Fibroblast of lung (primary cell): ENCODE measurements at regions not wholly inside any gene's neighbourhood (a gene's known extent, or its start where the extent isn't known, plus 50 kb on each side); places are given as distances from the start of the nearest gene placed in this dataset.

Source experiments
- DNase-seq, 2 donors: peaks; one replicate each; pipeline versions ENCODE4 v3.0.0 to v3.0.0-alpha.2; 2010; ENCODE audit warnings: low read depth in 2 of 2
- H2AFZ ChIP-seq: 2 replicates; pipeline ENCODE4 v1.5.1; 2012; ENCODE audit warnings: low read length, control low read depth, inconsistent platforms
- H3K27ac ChIP-seq: 2 replicates; pipeline ENCODE4 v1.5.1; 2011; ENCODE audit warnings: low read length, control low read depth; ENCODE audit not compliant: insufficient read depth
- H3K27me3 ChIP-seq: 2 replicates; pipeline ENCODE4 v1.5.1; 2011; ENCODE audit warnings: mild to moderate bottlenecking, low read length; ENCODE audit not compliant: control insufficient read depth, insufficient read depth
- H3K36me3 ChIP-seq: 2 replicates; pipeline ENCODE4 v1.5.1; 2011; ENCODE audit warnings: low read length; ENCODE audit not compliant: control insufficient read depth, insufficient read depth
- H3K4me1 ChIP-seq: 2 replicates; pipeline ENCODE4 v1.5.1; 2011; ENCODE audit warnings: low read length; ENCODE audit not compliant: control insufficient read depth, insufficient read depth; ENCODE audit errors: extremely low read depth
- H3K4me2 ChIP-seq: 2 replicates; pipeline ENCODE4 v1.5.1; 2011; ENCODE audit warnings: low read length, control low read depth; ENCODE audit not compliant: insufficient read depth; ENCODE audit errors: extremely low read depth
- H3K4me3 ChIP-seq, 4 experiments: fragments of 200-600 bp in 1 of 4; sonication (generic) in 1 of 4; replicated peaks in 1 of 4; 2 replicates each; pipeline ENCODE4 v1.5.1; 2011 to 2016; ENCODE audit warnings: low read length in 4 of 4, low read depth in 3 of 4, mild to moderate bottlenecking in 3 of 4, control low read depth in 2 of 4, inconsistent platforms in 1 of 4, mixed read lengths in 1 of 4; ENCODE audit not compliant: insufficient read depth in 1 of 4; ENCODE audit errors: control extremely low read depth in 1 of 4
- H3K79me2 ChIP-seq: 2 replicates; pipeline ENCODE4 v1.5.1; 2012; ENCODE audit warnings: mild to moderate bottlenecking, low read length, inconsistent platforms; ENCODE audit not compliant: control insufficient read depth, insufficient read depth
- H3K9ac ChIP-seq: 2 replicates; pipeline ENCODE4 v1.5.1; 2011; ENCODE audit warnings: mild to moderate bottlenecking, low read length, control low read depth; ENCODE audit not compliant: insufficient read depth
- H3K9me3 ChIP-seq: 2 replicates; pipeline ENCODE4 v1.5.1; 2012; ENCODE audit warnings: low read depth, low read length; ENCODE audit not compliant: control insufficient read depth, insufficient read depth
- H4K20me1 ChIP-seq: 2 replicates; pipeline ENCODE4 v1.5.1; 2011; ENCODE audit warnings: low read length; ENCODE audit not compliant: control insufficient read depth, insufficient read depth; ENCODE audit errors: extremely low read depth
- EZH2 ChIP-seq: IDR thresholded peaks from 2 replicates; pipeline ENCODE4 v1.5.1; 2012; ENCODE audit warnings: low read length, control low read depth, mild to moderate bottlenecking; ENCODE audit errors: missing control alignments
- TF ChIP-seq, protein P1 (sequence below), 2 donors: IDR thresholded peaks in 1 of 2; conservative IDR thresholded peaks in 1 of 2; 1 replicate in 1 of 2; 2 replicates in 1 of 2; pipeline ENCODE4 v1.5.1; 2011 to 2012; ENCODE audit warnings: low read length in 2 of 2, control low read depth in 1 of 2, inconsistent platforms in 1 of 2, low read depth in 1 of 2, mild to moderate bottlenecking in 1 of 2

DNA sequence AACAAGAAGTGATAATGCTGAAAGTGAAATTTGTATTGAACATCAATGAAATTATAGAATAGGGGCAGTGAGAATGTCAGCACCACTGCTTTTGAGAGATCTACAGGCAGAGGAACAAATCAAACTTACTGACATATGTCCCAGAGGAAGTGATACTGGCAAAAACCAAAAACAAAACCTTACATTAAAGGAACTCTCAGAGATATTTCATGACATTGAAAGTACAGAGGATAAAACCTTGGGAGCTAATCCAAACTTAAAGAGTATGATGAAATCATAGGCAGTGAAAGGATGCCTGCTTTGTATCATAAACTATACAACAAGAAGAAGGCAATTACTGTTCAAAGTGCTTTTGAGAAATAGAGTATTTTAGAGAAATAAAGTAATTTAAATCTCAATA lies 90.4 kb upstream of the SV2C start:
- H3K4me3 ChIP-seq = no peak overlapping the region
- H3K36me3 ChIP-seq = no peaks in the 10 kb centered on the region
- no peak for DNase-seq
- no peaks in the 10 kb centered on the region for H3K9me3 ChIP-seq
- no peaks in the 10 kb centered on the region for H4K20me1 ChIP-seq
- no peaks in the 10 kb centered on the region for H3K27me3 ChIP-seq
- TF ChIP-seq, protein P1, sequence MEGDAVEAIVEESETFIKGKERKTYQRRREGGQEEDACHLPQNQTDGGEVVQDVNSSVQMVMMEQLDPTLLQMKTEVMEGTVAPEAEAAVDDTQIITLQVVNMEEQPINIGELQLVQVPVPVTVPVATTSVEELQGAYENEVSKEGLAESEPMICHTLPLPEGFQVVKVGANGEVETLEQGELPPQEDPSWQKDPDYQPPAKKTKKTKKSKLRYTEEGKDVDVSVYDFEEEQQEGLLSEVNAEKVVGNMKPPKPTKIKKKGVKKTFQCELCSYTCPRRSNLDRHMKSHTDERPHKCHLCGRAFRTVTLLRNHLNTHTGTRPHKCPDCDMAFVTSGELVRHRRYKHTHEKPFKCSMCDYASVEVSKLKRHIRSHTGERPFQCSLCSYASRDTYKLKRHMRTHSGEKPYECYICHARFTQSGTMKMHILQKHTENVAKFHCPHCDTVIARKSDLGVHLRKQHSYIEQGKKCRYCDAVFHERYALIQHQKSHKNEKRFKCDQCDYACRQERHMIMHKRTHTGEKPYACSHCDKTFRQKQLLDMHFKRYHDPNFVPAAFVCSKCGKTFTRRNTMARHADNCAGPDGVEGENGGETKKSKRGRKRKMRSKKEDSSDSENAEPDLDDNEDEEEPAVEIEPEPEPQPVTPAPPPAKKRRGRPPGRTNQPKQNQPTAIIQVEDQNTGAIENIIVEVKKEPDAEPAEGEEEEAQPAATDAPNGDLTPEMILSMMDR (conservative IDR thresholded peaks at IDR 0.05 in 1 of 2, IDR thresholded peaks at IDR 0.05 in 1 of 2; ENCODE audit: low read depth in 1 of 2, low read length in 2 of 2) = no peak
- TF ChIP-seq EZH2 = no peak
- H2AFZ ChIP-seq = no peak overlapping the region
- no peak overlapping the region for H3K27ac ChIP-seq
- no peak overlapping the region for H3K9ac ChIP-seq
- no peaks in the 10 kb centered on the region for H3K79me2 ChIP-seq
- H3K4me1 ChIP-seq = no peaks in the 10 kb centered on the region
- no peak overlapping the region for H3K4me2 ChIP-seq

DNA sequence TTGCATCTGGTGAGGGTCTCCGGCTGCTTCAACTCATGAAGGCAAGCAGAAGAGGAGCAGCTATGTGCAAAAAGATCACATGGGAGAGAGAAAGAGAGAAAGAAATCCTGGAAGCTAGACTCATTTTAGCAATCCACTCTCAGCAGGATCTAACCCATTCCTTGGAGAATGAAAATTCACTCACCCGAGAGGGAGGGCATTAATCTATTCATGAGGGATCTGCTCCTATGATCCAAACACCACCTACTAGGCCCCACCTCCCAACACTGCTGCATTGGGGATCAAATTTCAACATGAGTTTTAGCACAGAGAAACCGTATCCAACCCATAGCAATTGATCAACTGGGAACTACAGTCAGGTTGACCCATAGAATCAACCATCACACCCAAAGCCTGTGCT lies 98.1 kb upstream of the SV2C start:
- H3K36me3 ChIP-seq = no peaks in the 10 kb centered on the region
- H3K9ac ChIP-seq = no peak overlapping the region
- no peak overlapping the region for H2AFZ ChIP-seq
- H3K4me2 ChIP-seq = no peak overlapping the region
- no peak for DNase-seq
- no peak overlapping the region for H3K27ac ChIP-seq
- H3K4me1 ChIP-seq = no peaks in the 10 kb centered on the region
- no peaks in the 10 kb centered on the region for H3K27me3 ChIP-seq
- no peaks in the 10 kb centered on the region for H3K9me3 ChIP-seq
- TF ChIP-seq, protein P1 (conservative IDR thresholded peaks at IDR 0.05 in 1 of 2, IDR thresholded peaks at IDR 0.05 in 1 of 2; ENCODE audit: low read depth in 1 of 2, low read length in 2 of 2) = no peak
- TF ChIP-seq EZH2 = no peak
- H3K79me2 ChIP-seq = no peaks in the 10 kb centered on the region
- no peak overlapping the region for H3K4me3 ChIP-seq
- no peaks in the 10 kb centered on the region for H4K20me1 ChIP-seq

DNA sequence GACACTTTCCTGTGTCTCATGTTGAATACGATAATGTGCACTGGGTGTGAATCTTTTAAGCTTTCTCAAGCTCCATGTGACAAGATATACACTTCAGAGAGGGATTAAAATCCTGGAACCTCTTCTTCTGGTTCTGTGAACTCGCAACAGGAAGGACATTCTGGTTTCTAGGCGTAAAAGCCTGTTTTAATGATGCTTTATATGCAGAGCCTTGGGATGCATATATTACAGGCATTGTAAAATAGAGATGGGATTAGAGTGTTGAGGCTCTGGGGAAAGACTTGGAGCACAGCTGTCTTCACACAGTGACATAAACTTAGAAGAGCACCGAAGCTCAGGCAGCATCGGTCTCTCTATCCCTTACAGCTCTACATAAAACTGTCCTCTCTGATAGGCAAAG lies 107.7 kb upstream of the SV2C start:
- H3K27ac ChIP-seq = no peak overlapping the region
- H3K4me3 ChIP-seq = no peak overlapping the region
- H3K36me3 ChIP-seq = no peaks in the 10 kb centered on the region
- no peak for TF ChIP-seq EZH2
- TF ChIP-seq, protein P1 (conservative IDR thresholded peaks at IDR 0.05 in 1 of 2, IDR thresholded peaks at IDR 0.05 in 1 of 2; ENCODE audit: low read depth in 1 of 2, low read length in 2 of 2) = no peak
- H3K27me3 ChIP-seq = no peaks in the 10 kb centered on the region
- no peaks in the 10 kb centered on the region for H3K4me1 ChIP-seq
- H3K9me3 ChIP-seq = no peaks in the 10 kb centered on the region
- H4K20me1 ChIP-seq = no peaks in the 10 kb centered on the region
- no peak for DNase-seq
- H3K9ac ChIP-seq = no peak overlapping the region
- H3K4me2 ChIP-seq = no peak overlapping the region
- H2AFZ ChIP-seq = no peak overlapping the region
- H3K79me2 ChIP-seq = no peaks in the 10 kb centered on the region
